IMR-90 (cell line): ENCODE measurements at regions not wholly inside any gene's neighbourhood (a gene's known extent, or its start where the extent isn't known, plus 50 kb on each side); places are given as distances from the start of the nearest gene placed in this dataset.

Experiments used
- ATAC-seq: fragments of 200-7000 bp; cut with Tn5 transposase; 2 replicates; pipeline ENCODE4 v1.9.1; 2020; ENCODE audit warnings: low read depth, mild to moderate bottlenecking, moderate library complexity
- BruUV-seq: library from RNA; stranded (reverse); fragments of 400-500 nt; replicated peaks from 2 replicates; lab custom pipeline; 2021; lab: Mats Ljungman, UMichigan
- CTCF ChIA-PET: fragments of 300-600 bp; formaldehyde crosslinking; extraction: SDS; loops from one replicate; lab custom pipeline; 2021; ENCODE audit warnings: antibody characterized with exemption; lab: Yijun Ruan, JAX
- POLR2A ChIA-PET: fragments of 300-600 bp; sonication (Branson Sonifier 250); formaldehyde crosslinking; loops from one replicate; lab custom pipeline; 2022; ENCODE audit warnings: antibody characterized with exemption; ENCODE audit not compliant: unreplicated experiment; lab: Charles Lee
- DNase-seq: peaks from one replicate; pipeline ENCODE4 v3.0.0; 2013
- H2AFZ ChIP-seq: replicated peaks from 2 replicates; pipeline ENCODE3; 2013; ENCODE audit warnings: low read length, mild to moderate bottlenecking; ENCODE audit not compliant: poor library complexity
- H2AK5ac ChIP-seq: 2 replicates; pipeline ENCODE4 v1.6.1; 2013; ENCODE audit warnings: low read depth, low read length, inconsistent platforms
- H2AK9ac ChIP-seq: replicated peaks from 2 replicates; pipeline ENCODE3; 2013; ENCODE audit warnings: mild to moderate bottlenecking, low read depth, low read length, moderate library complexity; ENCODE audit not compliant: poor library complexity
- H2BK120ac ChIP-seq: 2 replicates; pipeline ENCODE4 v1.6.1; 2013; ENCODE audit warnings: low read depth, low read length, inconsistent platforms
- H2BK15ac ChIP-seq: 3 replicates; pipeline ENCODE4 v1.6.1; 2013; ENCODE audit warnings: low read depth, low read length, inconsistent platforms
- H2BK20ac ChIP-seq: 2 replicates; pipeline ENCODE4 v1.6.1; 2013; ENCODE audit warnings: low read depth, mild to moderate bottlenecking, inconsistent platforms, low read length, moderate library complexity
- H2BK5ac ChIP-seq: 2 replicates; pipeline ENCODE4 v1.6.1; 2013; ENCODE audit warnings: mild to moderate bottlenecking, low read depth, low read length, inconsistent platforms; ENCODE audit not compliant: poor library complexity, severe bottlenecking
- H3K14ac ChIP-seq: replicated peaks from 2 replicates; pipeline ENCODE4 v1.6.1; 2013; ENCODE audit warnings: low read depth, low read length, inconsistent platforms
- H3K18ac ChIP-seq: 2 replicates; pipeline ENCODE4 v1.6.1; 2013; ENCODE audit warnings: low read depth, low read length, control low read depth
- H3K23ac ChIP-seq: 2 replicates; pipeline ENCODE4 v1.6.1; 2013; ENCODE audit warnings: low read depth, low read length, inconsistent platforms
- H3K27ac ChIP-seq: 2 replicates; pipeline ENCODE4 v1.5.1; 2013; ENCODE audit warnings: mild to moderate bottlenecking, control low read depth, low read length; ENCODE audit not compliant: insufficient read depth
- H3K27me3 ChIP-seq: 2 replicates; pipeline ENCODE4 v1.6.1; 2013; ENCODE audit warnings: low read length; ENCODE audit not compliant: control insufficient read depth, insufficient read depth
- H3K36me3 ChIP-seq: 2 replicates; pipeline ENCODE4 v1.6.1; 2013; ENCODE audit warnings: low read length, mixed read lengths; ENCODE audit not compliant: control insufficient read depth, insufficient read depth
- H3K4ac ChIP-seq: 2 replicates; pipeline ENCODE4 v1.6.1; 2013; ENCODE audit warnings: low read depth, low read length, inconsistent platforms
- H3K4me1 ChIP-seq: 2 replicates; pipeline ENCODE4 v1.6.1; 2013; ENCODE audit warnings: low read length, mixed read lengths; ENCODE audit not compliant: control insufficient read depth, insufficient read depth
- H3K4me2 ChIP-seq: 2 replicates; pipeline ENCODE4 v1.6.1; 2013; ENCODE audit warnings: low read depth, mild to moderate bottlenecking, control low read depth, low read length, moderate library complexity
- H3K4me3 ChIP-seq: 2 replicates; pipeline ENCODE4 v1.5.1; 2013; ENCODE audit warnings: low read depth, mild to moderate bottlenecking, control low read depth, low read length, moderate library complexity; ENCODE audit not compliant: insufficient read depth
- H3K56ac ChIP-seq: 2 replicates; pipeline ENCODE4 v1.6.1; 2013; ENCODE audit warnings: low read length, inconsistent platforms; ENCODE audit not compliant: insufficient read depth; ENCODE audit errors: extremely low read depth
- H3K79me1 ChIP-seq, 2 experiments: 2 replicates each; pipeline ENCODE4 v1.6.1; 2013; ENCODE audit warnings: low read length in 2 of 2, inconsistent platforms in 1 of 2, low read depth in 1 of 2
- H3K9ac ChIP-seq: 2 replicates; pipeline ENCODE4 v1.6.1; 2013; ENCODE audit warnings: low read depth, low read length, control low read depth
- H3K9me1 ChIP-seq: 2 replicates; pipeline ENCODE4 v1.6.1; 2013; ENCODE audit warnings: low read length, inconsistent platforms; ENCODE audit not compliant: insufficient read depth
- H3K9me3 ChIP-seq: 2 replicates; pipeline ENCODE4 v1.6.1; 2013; ENCODE audit warnings: low read length; ENCODE audit not compliant: control insufficient read depth, insufficient read depth
- H4K20me1 ChIP-seq: 2 replicates; pipeline ENCODE4 v1.6.1; 2013; ENCODE audit warnings: low read length, inconsistent platforms; ENCODE audit not compliant: insufficient read depth
- H4K5ac ChIP-seq: 2 replicates; pipeline ENCODE4 v1.6.1; 2013; ENCODE audit warnings: mild to moderate bottlenecking, low read depth, low read length, control low read depth
- H4K8ac ChIP-seq, 2 experiments: 2 replicates each; pipeline ENCODE4 v1.6.1; 2013; ENCODE audit warnings: low read depth in 2 of 2, low read length in 2 of 2, control low read depth in 1 of 2, inconsistent platforms in 1 of 2
- H4K91ac ChIP-seq: 2 replicates; pipeline ENCODE4 v1.6.1; 2013; ENCODE audit warnings: low read depth, low read length, inconsistent platforms; ENCODE audit not compliant: insufficient read depth
- BHLHE40 ChIP-seq: fragments of 150-350 bp; IDR thresholded peaks from 2 replicates; pipeline ENCODE4 v1.6.1; 2016; ENCODE audit warnings: mild to moderate bottlenecking, low read depth, low read length
- CEBPB ChIP-seq: IDR thresholded peaks from 2 replicates; pipeline ENCODE4 v1.6.1; 2012; ENCODE audit warnings: low read depth, low read length, improper control_type of control experiment
- CTCF ChIP-seq: conservative IDR thresholded peaks from 2 replicates; pipeline ENCODE4 v1.5.1; 2012; ENCODE audit warnings: mild to moderate bottlenecking, low read depth, low read length, improper control_type of control experiment
- ELK1 ChIP-seq: fragments of 150-350 bp; IDR thresholded peaks from 2 replicates; pipeline ENCODE4 v1.6.1; 2016; ENCODE audit warnings: low read depth, mild to moderate bottlenecking, low read length, moderate library complexity, borderline replicate concordance
- FOS ChIP-seq: fragments of 150-350 bp; IDR thresholded peaks from 2 replicates; pipeline ENCODE4 v1.6.1; 2016; ENCODE audit warnings: low read depth, low read length
- MAFK ChIP-seq: IDR thresholded peaks from 2 replicates; pipeline ENCODE4 v1.6.1; 2012; ENCODE audit warnings: low read depth, low read length, improper control_type of control experiment
- MAZ ChIP-seq: IDR thresholded peaks from 2 replicates; pipeline ENCODE4 v1.6.1; 2012; ENCODE audit warnings: low read depth, mild to moderate bottlenecking, low read length, improper control_type of control experiment, moderate library complexity, borderline replicate concordance
- NFE2L2 ChIP-seq: fragments of 150-350 bp; IDR thresholded peaks from 2 replicates; pipeline ENCODE4 v1.6.1; 2016; ENCODE audit warnings: low read depth, mild to moderate bottlenecking, low read length
- POLR2A ChIP-seq: IDR thresholded peaks from 2 replicates; pipeline ENCODE4 v1.6.1; 2012; ENCODE audit warnings: mild to moderate bottlenecking, low read depth, low read length
- RAD21 ChIP-seq: IDR thresholded peaks from 2 replicates; pipeline ENCODE4 v1.6.1; 2012; ENCODE audit warnings: low read length, improper control_type of control experiment
- RCOR1 ChIP-seq: IDR thresholded peaks from 2 replicates; pipeline ENCODE4 v1.6.1; 2012; ENCODE audit warnings: mild to moderate bottlenecking, low read length, improper control_type of control experiment; ENCODE audit not compliant: insufficient replicate concordance
- RFX5 ChIP-seq: IDR thresholded peaks from 2 replicates; pipeline ENCODE4 v1.8.0; 2012; ENCODE audit warnings: low read depth, mild to moderate bottlenecking, low read length, moderate library complexity
- SMC3 ChIP-seq: fragments of 150-350 bp; IDR thresholded peaks from 2 replicates; pipeline ENCODE4 v1.6.1; 2016; ENCODE audit warnings: low read depth, mild to moderate bottlenecking, antibody characterized with exemption, low read length, moderate library complexity
- USF2 ChIP-seq: fragments of 150-350 bp; IDR thresholded peaks from 2 replicates; pipeline ENCODE4 v1.6.1; 2017; ENCODE audit warnings: mild to moderate bottlenecking, antibody characterized with exemption, low read length, low read depth
- WGBS, 2 experiments: methylation state at CpG; one replicate each; pipeline versions ENCODE4 v1.1.5 to v1.1.7; 2013; ENCODE audit warnings: missing lambda C conversion rate in 2 of 2; ENCODE audit not compliant: insufficient read length in 1 of 2; ENCODE audit errors: extremely low coverage in 2 of 2; 5-methylcytosine and 5-hydroxymethylcytosine counted together
- dilution Hi-C: fragments of 300-500 bp; cut with HindIII; formaldehyde crosslinking; loops from one replicate; pipeline ENCODE4 v1.14.3; 2018; ENCODE audit warnings: low sequenced_read_pairs; ENCODE audit not compliant: unreplicated experiment
- in situ Hi-C: fragments of 300-500 bp; cut with MboI; formaldehyde crosslinking; loops from 3 replicates; pipeline ENCODE4 v1.14.3; 2019; ENCODE audit warnings: low sequenced_read_pairs, inconsistent platforms, mixed read lengths
- intact Hi-C: fragments of 100-400 bp; cut with micrococcal nuclease; formaldehyde crosslinking; loops from 2 replicates; pipeline ENCODE4 v1.10.0; 2022

- no peak overlapping the region for H2BK20ac ChIP-seq
- H2BK5ac ChIP-seq = no peak overlapping the region
- no peak overlapping the region for H4K91ac ChIP-seq
- H3K9me1 ChIP-seq = no peaks in the 10 kb centered on the region
- dilution Hi-C loops (no loop called here), in situ Hi-C loops (no loop called here), intact Hi-C loops (no loop called here)
- no TSS peak for BruUV-seq
- POLR2A ChIA-PET = no interaction called here
- H3K56ac ChIP-seq = no peak overlapping the region
- H4K20me1 ChIP-seq = no peaks in the 10 kb centered on the region
- no peak for ATAC-seq
- H3K4ac ChIP-seq = no peak overlapping the region
- no peak overlapping the region for H2AFZ ChIP-seq
- H2BK15ac ChIP-seq = no peak overlapping the region
- no peak for DNase-seq
- H3K14ac ChIP-seq = no peak overlapping the region
- no peaks in the 10 kb centered on the region for H3K9me3 ChIP-seq
- no peak overlapping the region for H2AK5ac ChIP-seq
- no peaks in the 10 kb centered on the region for H3K79me1 ChIP-seq
- H3K27ac ChIP-seq = no peak overlapping the region
- no peaks in the 10 kb centered on the region for H3K36me3 ChIP-seq
- no peaks in the 10 kb centered on the region for H3K4me1 ChIP-seq
- WGBS, 2 experiments = no CpG with 5 or more reads among the region's 1 CpG
- no peak overlapping the region for H3K4me3 ChIP-seq
- H4K8ac ChIP-seq = no peak overlapping the region
- H3K27me3 ChIP-seq = no peaks in the 10 kb centered on the region
- no peak overlapping the region for H4K5ac ChIP-seq
- no peak overlapping the region for H2BK120ac ChIP-seq
- H3K18ac ChIP-seq = no peak overlapping the region
- no peak overlapping the region for H3K9ac ChIP-seq
- H3K23ac ChIP-seq = no peak overlapping the region
- H2AK9ac ChIP-seq = no peak overlapping the region
- no peak overlapping the region for H3K4me2 ChIP-seq
- CTCF ChIA-PET = no interaction called here
- no peak for TF ChIP-seq MAFK
- TF ChIP-seq MAZ = no peak
- no peak for TF ChIP-seq RFX5
- TF ChIP-seq SMC3 = no peak
- TF ChIP-seq BHLHE40 = no peak
- no peak for TF ChIP-seq CEBPB
- TF ChIP-seq ELK1 = no peak
- no peak for TF ChIP-seq CTCF
- TF ChIP-seq NFE2L2 = no peak
- TF ChIP-seq USF2 = no peak
- TF ChIP-seq RCOR1 = no peak
- no peak for TF ChIP-seq FOS
- TF ChIP-seq POLR2A = no peak
- no peak for TF ChIP-seq RAD21
Observed at GRCh38 chr4:77286906-77287305, 129.9 kb downstream of the CCNG2 start.
